ENCODE measurements at regions not wholly inside any gene's neighbourhood (a gene's known extent, or its start where the extent isn't known, plus 50 kb on each side); places are given as distances from the start of the nearest gene placed in this dataset.

DNA sequence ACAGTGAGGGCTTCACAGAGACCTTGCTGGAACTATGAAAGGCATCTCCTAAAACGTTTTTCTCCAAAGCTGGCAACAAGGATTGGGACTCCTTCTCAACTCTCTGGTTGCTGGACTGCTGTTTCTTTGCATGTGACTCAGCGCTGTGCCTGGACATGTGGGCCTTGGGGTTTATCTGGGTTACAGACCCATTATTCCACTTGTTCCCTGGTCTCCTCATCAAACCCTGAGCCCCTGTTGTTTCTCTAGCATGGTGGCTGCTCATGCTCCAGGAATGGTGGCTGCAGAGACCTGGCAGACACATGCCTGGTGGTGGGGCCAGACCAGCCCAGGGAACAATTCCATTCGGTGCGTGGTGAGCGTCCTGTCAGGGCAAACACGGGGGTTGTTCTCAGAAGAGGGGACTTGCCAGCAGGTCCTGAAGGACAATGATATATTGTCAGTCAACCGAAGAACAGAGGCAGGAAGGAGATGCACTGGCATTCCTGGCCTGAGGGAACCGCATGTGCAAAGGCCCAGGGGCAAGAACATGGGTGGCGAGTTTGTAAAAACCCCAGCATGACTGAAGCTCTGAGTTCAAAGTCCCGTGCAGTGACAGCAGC, 320.1 kb upstream of the RTL1 start:
- in situ Hi-C loops (cut with HindIII; ENCODE audit: low sequenced_read_pairs) = no loop called here

DNA sequence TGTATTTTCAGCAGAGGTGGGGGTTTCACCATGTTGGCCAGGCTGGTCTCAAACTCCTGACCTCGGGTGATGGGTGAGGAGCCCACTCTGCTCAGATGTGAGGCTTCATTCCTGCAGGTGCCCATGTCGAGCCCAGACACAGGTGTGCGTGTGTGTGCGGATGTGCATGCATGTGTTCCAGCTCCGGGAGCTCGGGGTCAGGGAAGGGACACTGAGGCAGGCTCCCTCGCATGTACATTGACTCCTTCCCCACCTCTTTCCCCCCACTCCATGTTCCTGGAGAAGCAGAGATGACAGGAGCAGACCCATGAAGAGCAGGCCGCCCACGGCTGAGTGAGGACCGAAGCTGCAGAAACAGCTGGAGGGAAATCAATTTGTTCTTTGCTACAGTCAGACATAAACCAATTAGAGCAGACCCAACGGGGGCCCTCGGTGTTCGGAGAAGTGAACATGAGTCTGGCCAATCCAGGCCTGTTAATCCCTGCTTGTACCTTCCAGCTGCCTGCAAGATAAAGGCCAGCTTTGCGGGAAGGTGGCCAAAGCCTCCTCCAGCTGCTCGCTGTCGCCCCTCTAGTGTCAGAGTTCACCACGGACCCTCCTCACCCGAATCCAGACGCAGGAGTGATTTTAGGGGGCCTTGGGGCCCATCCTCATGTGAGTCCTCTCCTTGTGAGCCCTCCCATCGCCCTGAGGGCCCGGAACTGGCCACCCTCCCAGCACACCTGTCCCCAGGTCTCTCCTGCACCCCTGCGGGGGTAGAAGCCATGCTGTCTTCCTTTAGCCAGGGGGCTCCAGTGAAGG, 321.0 kb upstream of the RTL1 start:
- in situ Hi-C loops (cut with HindIII; ENCODE audit: low sequenced_read_pairs) = no loop called here

DNA sequence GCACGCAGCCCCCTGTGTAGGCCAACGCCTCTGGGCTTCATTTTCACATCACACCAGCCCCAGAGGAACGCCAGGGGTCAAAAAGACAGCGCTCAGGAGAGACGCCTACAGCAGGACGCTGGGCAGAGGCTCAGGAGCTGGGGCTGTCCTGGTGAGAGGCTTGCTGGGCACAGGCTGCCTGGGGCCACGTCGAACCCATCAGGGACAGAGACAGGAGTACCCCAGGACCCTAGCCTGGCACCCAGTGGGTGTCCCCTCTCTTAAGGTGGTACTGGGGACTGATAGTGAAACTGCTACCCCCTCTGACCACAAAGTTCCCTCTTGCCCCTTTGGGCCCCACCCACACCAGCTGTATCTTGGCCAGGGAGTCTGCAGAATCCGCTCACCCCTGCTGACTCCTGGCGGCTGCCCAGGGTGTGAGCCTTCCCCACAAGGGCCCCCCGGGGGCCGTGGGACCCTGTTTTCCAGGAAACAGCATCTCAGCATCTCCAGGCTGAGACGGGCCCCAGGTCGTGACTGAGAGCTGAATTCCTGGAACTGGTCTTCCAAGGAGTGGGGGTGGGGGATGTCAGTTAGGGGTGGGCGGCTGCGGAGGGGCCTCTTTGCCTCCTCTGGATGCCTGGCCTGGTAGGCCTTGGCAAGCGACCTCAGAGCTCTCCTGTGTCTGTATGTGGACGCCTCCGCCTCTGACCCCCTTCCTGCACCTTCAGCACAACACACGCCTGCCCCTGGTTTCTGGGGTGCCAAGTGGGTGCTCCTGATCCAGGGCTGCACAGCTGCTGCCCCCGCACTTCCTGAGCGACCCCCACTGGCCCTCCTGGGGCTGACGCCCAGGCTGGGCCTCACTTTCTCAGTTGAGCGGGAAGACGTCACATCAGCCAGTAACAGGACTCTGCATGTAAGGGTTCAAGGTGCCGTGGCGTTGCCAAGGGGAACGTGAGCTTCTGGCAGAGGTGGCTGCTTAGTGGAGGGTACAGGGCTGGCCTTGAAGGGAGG, 321.9 kb upstream of the RTL1 start:
- in situ Hi-C loops (cut with HindIII; ENCODE audit: low sequenced_read_pairs) = no loop called here

DNA sequence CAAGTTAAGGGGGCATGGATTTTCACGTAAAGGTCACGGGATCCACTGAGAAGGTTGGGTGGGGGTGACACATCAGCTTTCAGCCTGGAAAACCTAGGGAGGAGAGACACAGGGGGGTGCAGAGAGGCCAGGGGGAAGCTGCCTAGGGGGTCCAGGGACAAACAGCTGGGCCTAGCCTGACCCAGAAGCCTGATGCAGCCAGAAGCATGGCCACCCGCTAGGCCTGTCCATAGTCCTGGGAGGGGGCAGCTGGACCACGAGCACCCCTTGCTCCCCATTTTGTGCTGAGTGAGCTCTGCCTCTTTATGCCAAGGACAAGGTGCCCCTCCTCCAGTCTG, 322.7 kb upstream of the RTL1 start:
- in situ Hi-C loops (cut with HindIII; ENCODE audit: low sequenced_read_pairs) = no loop called here

DNA sequence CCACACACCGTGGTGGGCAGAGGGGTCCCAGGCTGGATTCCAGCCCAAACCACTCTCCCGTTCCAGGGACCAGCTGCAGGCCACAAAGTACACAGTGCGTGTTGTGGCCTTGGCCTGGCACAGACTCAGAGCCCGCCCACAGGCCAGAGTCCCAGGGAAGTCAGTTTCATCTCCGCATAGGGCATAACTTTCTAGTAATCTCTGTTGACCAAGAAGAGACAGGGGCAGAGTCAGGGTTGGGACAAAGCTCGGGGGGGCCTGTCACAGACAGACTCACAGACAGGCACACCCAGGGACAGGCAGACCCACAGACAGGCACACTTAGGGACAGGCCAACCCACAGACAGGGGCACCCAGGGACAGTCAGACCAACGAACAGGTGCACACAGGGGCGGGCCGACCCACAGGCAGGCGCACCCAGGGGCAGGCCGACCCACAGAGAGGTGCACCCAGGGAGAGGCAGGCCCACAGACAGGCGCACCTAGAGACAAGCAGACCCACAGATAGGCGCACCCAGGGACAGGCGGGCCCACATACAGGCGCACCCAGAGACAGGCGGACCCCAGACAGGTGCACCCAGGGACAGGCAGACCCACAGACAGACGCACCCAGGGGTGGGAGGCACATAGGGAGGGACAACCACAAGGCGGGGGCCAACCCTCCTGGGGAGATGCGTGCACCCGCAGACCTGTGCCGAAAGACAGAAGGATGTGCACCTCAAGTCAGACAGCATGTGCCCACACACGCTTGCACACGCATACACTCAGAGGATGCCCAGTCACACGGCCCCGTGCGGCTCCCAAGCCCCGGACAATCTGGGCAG, 323.3 kb upstream of the RTL1 start:
- in situ Hi-C loops (cut with HindIII; ENCODE audit: low sequenced_read_pairs) = no loop called here

DNA sequence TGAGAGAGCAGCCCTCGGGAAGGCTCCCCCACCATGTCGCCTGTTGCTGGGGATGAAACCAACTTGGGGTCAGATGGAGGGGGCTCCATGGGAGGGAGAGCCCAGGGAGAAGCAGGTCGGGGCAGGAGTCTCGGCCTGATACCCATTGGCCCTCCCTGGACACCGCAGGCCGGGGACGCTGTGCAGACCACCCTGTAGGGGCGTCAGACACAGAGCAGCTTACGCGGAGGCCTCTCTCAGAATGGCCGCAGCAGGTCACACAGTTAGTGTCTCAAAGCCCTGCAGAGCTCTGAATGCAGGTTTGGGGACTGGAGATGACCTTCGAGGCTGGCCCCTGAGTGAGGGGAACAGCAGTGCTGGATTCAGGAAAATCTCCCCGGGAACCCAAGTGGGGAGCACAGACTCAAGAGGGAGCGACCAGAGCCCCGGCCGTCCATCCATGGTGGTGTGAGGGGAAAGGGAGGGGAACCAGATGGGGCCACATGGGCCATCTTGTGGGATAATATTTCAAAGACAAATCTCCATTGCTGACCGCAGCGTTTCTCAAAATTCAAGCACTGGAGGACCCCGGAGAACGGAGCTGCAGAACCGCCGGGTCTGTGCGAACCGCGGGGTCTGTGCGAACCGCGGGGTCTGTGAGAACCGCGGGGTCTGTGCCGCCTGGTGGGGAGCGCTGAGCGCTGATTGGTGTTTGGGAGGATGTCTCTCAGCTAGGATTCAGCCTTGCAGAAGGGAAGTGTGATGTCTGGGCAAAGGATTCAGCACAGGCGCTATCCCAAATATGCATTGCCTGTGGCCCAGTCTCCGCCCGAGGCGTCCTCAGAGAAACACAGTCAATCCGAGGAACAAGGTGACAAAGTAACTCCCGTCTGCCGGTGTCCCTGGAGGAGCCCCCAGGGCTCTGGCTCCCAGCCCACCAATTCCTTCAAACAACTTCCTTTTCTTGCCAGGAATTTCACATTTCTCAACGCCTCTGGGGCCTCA, 324.4 kb upstream of the RTL1 start:
- in situ Hi-C loops (cut with HindIII; ENCODE audit: low sequenced_read_pairs) = no loop called here

GRCh38 chr14:101228949-101229541, 325.5 kb upstream of the RTL1 start:
- in situ Hi-C loops (cut with HindIII; ENCODE audit: low sequenced_read_pairs) = no loop called here

DNA sequence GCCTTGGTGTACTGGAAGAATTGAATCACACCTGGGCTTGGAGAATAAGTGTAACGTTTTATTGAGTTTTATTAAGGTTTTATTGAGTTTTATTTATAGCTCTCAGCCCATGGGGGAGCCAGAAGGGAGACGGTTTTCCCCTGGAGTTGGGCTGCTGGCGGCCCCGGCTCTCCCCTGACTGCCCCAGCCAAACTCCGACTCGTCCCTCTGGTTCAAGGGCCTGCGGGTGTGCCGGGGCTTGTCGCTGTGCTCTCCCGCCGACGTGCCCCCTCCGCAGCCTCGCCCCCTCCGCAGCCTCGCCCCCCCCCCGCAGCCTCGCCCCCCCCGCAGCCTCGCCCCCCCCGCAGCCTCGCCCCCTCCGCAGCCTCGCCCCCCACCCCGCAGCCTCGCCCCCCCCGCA, 326.1 kb upstream of the RTL1 start:
- in situ Hi-C loops (cut with HindIII; ENCODE audit: low sequenced_read_pairs) = loop anchor here (10.0 kb wide), 3 partner anchors 55 to 395 kb away; no protein-coding TSS in a partner anchor

- in situ Hi-C loops (cut with HindIII; ENCODE audit: low sequenced_read_pairs) = loop anchor here (10.0 kb wide), 3 partner anchors 54 to 396 kb away; no protein-coding TSS in a partner anchor
Measured at GRCh38 chr14:101230161-101230850, 326.8 kb upstream of the RTL1 start.

GRCh38 chr14:101230851-101231550, 327.5 kb upstream of the RTL1 start:
- in situ Hi-C loops (cut with HindIII; ENCODE audit: low sequenced_read_pairs) = loop anchor here (10.0 kb wide), 3 partner anchors 54 to 396 kb away; no protein-coding TSS in a partner anchor

DNA sequence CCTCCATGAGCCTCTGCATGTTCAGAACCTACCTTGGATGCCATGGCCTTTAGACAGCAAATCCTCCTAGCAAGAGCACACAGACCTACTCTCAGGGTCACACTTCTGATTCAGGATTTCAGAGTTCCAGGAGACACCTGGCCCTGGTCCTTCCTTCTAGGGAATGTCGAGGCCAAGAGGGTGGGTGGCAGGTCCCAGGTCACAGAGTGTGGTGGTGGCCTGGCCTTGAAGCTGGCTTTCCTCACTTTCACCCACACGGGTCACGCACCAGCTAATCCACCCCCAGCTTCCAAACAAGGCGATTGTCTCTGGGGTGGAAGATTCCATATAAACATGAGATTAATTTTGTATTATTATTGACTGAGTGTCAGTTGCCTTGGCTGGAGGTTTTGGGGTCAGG, 328.3 kb upstream of the RTL1 start:
- in situ Hi-C loops (cut with HindIII; ENCODE audit: low sequenced_read_pairs) = loop anchor here (10.0 kb wide), 3 partner anchors 53 to 397 kb away; no protein-coding TSS in a partner anchor

DNA sequence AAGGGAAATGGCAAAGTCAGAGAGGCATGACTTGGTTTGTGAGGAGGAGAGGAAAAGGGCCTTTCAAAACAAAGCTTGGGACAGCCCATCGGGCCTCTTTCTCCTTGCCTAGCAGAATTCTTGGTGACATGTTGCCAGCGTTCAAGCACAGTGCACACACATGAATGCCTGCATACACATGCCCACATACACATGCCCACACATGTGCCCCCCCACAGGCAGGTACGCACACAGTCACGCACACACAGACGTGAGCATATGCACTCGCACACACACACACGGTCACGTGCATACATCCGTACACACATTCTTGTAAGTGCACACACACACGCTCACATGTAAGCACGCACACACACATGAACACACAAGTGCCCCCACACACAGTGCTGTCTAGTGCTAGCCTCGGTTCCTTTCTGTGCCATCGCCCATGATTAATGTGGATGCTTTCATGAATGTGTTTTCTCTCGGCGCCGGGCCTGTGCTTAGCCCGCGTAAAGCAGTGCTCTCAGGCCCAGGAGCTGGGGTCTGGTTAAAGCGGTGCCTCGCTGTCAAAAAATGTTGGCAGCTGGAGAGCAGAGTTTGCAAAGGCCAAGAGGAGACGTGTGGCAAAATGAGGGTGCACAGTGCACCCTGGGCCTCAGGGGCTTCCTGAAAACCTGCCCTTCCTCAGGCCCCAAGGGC, 328.8 kb upstream of the DIO3 start:
- in situ Hi-C loops (cut with HindIII; ENCODE audit: low sequenced_read_pairs) = loop anchor here (10.0 kb wide), 3 partner anchors 52 to 398 kb away; no protein-coding TSS in a partner anchor

GRCh38 chr14:101233021-101233366, 328.3 kb upstream of the DIO3 start:
- in situ Hi-C loops (cut with HindIII; ENCODE audit: low sequenced_read_pairs) = loop anchor here (10.0 kb wide), 3 partner anchors 52 to 398 kb away; no protein-coding TSS in a partner anchor

- in situ Hi-C loops (cut with HindIII; ENCODE audit: low sequenced_read_pairs) = loop anchor here (10.0 kb wide), 3 partner anchors 51 to 399 kb away; no protein-coding TSS in a partner anchor
Measured at GRCh38 chr14:101233391-101233790, 327.9 kb upstream of the DIO3 start.

- in situ Hi-C loops (cut with HindIII; ENCODE audit: low sequenced_read_pairs) = loop anchor here (10.0 kb wide), 3 partner anchors 51 to 399 kb away; no protein-coding TSS in a partner anchor
Measured at GRCh38 chr14:101233808-101234207, 327.5 kb upstream of the DIO3 start.

DNA sequence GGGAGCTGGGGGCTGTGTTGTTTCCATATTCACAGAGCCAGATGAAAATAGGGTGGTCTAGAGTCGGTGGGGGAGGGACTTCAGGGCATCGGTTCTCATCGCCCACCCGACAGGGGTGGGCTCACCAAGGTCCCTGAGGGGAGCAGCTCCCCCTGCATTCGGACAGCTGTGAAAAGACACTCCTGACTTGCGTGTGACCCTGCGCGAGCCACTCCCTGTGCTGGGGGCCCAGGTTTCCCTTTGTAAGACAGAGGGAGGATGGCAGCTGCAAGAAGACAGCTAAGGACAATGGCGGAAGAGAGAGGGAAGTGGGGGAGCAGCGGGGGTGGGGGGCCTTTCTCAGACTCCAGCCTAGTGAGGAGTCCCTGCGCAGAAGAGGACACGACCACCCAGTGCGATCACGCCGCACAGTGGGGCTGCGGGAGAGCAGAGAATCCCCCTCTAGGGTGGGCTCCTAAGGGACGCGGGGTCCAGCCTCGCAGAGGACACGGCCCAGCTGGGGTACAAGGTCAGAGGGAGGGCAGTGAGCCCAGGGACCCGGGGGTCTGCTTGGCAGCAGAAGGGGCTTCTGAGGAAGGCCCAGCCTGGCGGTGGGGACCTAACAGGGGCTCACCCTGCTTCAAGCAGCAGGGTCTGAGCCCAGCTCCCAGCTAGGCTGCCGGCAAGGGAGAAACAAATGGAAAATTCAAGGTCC, 326.9 kb upstream of the DIO3 start:
- in situ Hi-C loops (cut with HindIII; ENCODE audit: low sequenced_read_pairs) = loop anchor here (10.0 kb wide), 3 partner anchors 50 to 400 kb away; no protein-coding TSS in a partner anchor

Data from DLD1 (cell line).